Mesenchymal stem cell (in vitro differentiated cells and primary cell): ENCODE measurements at regions not wholly inside any gene's neighbourhood (a gene's known extent, or its start where the extent isn't known, plus 50 kb on each side); places are given as distances from the start of the nearest gene placed in this dataset.

ENCODE experiments used
- DNase-seq: peaks from one replicate; pipeline ENCODE4 v3.0.0-alpha.2; 2013
- H2AFZ ChIP-seq: one replicate; pipeline ENCODE4 v1.6.1; 2013; ENCODE audit warnings: low read depth, mild to moderate bottlenecking, control low read depth, inconsistent platforms, low read length, moderate library complexity
- H2AK5ac ChIP-seq: 2 replicates; pipeline ENCODE4 v1.6.1; 2013; ENCODE audit warnings: low read length, moderate library complexity, mild to moderate bottlenecking, inconsistent platforms; ENCODE audit not compliant: severe bottlenecking
- H2BK120ac ChIP-seq: one replicate; pipeline ENCODE4 v1.6.1; 2013; ENCODE audit warnings: low read depth, mild to moderate bottlenecking, inconsistent platforms, low read length, moderate library complexity
- H2BK12ac ChIP-seq, 2 experiments: one replicate each; pipeline ENCODE4 v1.6.1; 2013; ENCODE audit warnings: inconsistent platforms in 2 of 2, low read length in 2 of 2, mild to moderate bottlenecking in 2 of 2, moderate library complexity in 2 of 2, control low read depth in 1 of 2
- H2BK15ac ChIP-seq: one replicate; pipeline ENCODE4 v1.6.1; 2013; ENCODE audit warnings: mild to moderate bottlenecking, low read depth, inconsistent platforms; ENCODE audit not compliant: poor library complexity, severe bottlenecking
- H2BK5ac ChIP-seq: 2 replicates; pipeline ENCODE4 v1.6.1; 2013; ENCODE audit warnings: low read depth, mild to moderate bottlenecking, low read length, control low read depth, inconsistent platforms; ENCODE audit not compliant: poor library complexity, severe bottlenecking
- H3K14ac ChIP-seq, 2 experiments: one replicate each; pipeline ENCODE4 v1.6.1; 2013; ENCODE audit warnings: inconsistent platforms in 2 of 2, low read length in 2 of 2, control low read depth in 1 of 2, mild to moderate bottlenecking in 1 of 2, moderate library complexity in 1 of 2
- H3K18ac ChIP-seq, 2 experiments: one replicate each; pipeline ENCODE4 v1.6.1; 2013; ENCODE audit warnings: inconsistent platforms in 2 of 2, low read length in 2 of 2, control low read depth in 1 of 2, low read depth in 1 of 2, mild to moderate bottlenecking in 1 of 2
- H3K23ac ChIP-seq, 2 experiments: one replicate each; pipeline ENCODE4 v1.6.1; 2013; ENCODE audit warnings: inconsistent platforms in 2 of 2, low read length in 2 of 2, mild to moderate bottlenecking in 2 of 2, moderate library complexity in 2 of 2, control low read depth in 1 of 2
- H3K27ac ChIP-seq: 2 replicates; pipeline ENCODE4 v1.5.1; 2013; ENCODE audit warnings: mild to moderate bottlenecking, moderate library complexity, low read length, control low read depth, inconsistent platforms; ENCODE audit not compliant: poor library complexity, severe bottlenecking
- H3K27me3 ChIP-seq, 2 experiments: 2 replicates each; pipeline versions ENCODE4 v1.6.1 to v1.7.0; 2013; ENCODE audit warnings: low read length in 2 of 2, mild to moderate bottlenecking in 2 of 2, moderate library complexity in 2 of 2, control low read depth in 1 of 2, inconsistent platforms in 1 of 2; ENCODE audit not compliant: control insufficient read depth in 1 of 2, insufficient read depth in 1 of 2
- H3K36me3 ChIP-seq, 2 experiments: 2 replicates each; pipeline versions ENCODE4 v1.6.1 to v1.7.0; 2013; ENCODE audit warnings: low read length in 2 of 2, control low read depth in 1 of 2, inconsistent platforms in 1 of 2, low read depth in 1 of 2, mild to moderate bottlenecking in 1 of 2; ENCODE audit not compliant: insufficient read depth in 2 of 2, control insufficient read depth in 1 of 2
- H3K4ac ChIP-seq, 2 experiments: one replicate each; pipeline ENCODE4 v1.6.1; 2013; ENCODE audit warnings: inconsistent platforms in 2 of 2, low read length in 2 of 2, mild to moderate bottlenecking in 2 of 2, moderate library complexity in 2 of 2, control low read depth in 1 of 2, low read depth in 1 of 2
- H3K4me1 ChIP-seq: 2 replicates; pipeline ENCODE4 v1.6.1; 2013; ENCODE audit warnings: low read depth, low read length, control low read depth; ENCODE audit not compliant: control insufficient read depth, insufficient read depth
- H3K4me2 ChIP-seq: 2 replicates; pipeline ENCODE4 v1.6.1; 2013; ENCODE audit warnings: low read length, mild to moderate bottlenecking, inconsistent platforms; ENCODE audit not compliant: poor library complexity, severe bottlenecking
- H3K4me3 ChIP-seq, 2 experiments: 2 replicates each; pipeline versions ENCODE4 v1.5.1 to v1.7.0; 2013; ENCODE audit warnings: low read length in 2 of 2, mild to moderate bottlenecking in 2 of 2, control low read depth in 1 of 2, low read depth in 1 of 2; ENCODE audit not compliant: insufficient read depth in 1 of 2
- H3K79me1 ChIP-seq: replicated peaks from 2 replicates; pipeline ENCODE4 v1.6.1; 2013; ENCODE audit warnings: mild to moderate bottlenecking, control low read depth, low read length, inconsistent platforms; ENCODE audit not compliant: poor library complexity, severe bottlenecking
- H3K9ac ChIP-seq: 2 replicates; pipeline ENCODE4 v1.7.0; 2013; ENCODE audit warnings: mild to moderate bottlenecking, low read length, moderate library complexity
- H3K9me3 ChIP-seq: 2 replicates; pipeline ENCODE4 v1.7.0; 2013; ENCODE audit warnings: mild to moderate bottlenecking, low read length; ENCODE audit not compliant: control insufficient read depth
- H4K8ac ChIP-seq: one replicate; pipeline ENCODE4 v1.6.1; 2013; ENCODE audit warnings: inconsistent platforms, mild to moderate bottlenecking, low read length, moderate library complexity
- H4K91ac ChIP-seq: one replicate; pipeline ENCODE4 v1.6.1; 2013; ENCODE audit warnings: mild to moderate bottlenecking, low read length, inconsistent platforms
- WGBS: methylation state at CpG from one replicate; pipeline ENCODE4 v1.1.7; 2013; ENCODE audit warnings: mixed read lengths; 5-methylcytosine and 5-hydroxymethylcytosine counted together

DNA sequence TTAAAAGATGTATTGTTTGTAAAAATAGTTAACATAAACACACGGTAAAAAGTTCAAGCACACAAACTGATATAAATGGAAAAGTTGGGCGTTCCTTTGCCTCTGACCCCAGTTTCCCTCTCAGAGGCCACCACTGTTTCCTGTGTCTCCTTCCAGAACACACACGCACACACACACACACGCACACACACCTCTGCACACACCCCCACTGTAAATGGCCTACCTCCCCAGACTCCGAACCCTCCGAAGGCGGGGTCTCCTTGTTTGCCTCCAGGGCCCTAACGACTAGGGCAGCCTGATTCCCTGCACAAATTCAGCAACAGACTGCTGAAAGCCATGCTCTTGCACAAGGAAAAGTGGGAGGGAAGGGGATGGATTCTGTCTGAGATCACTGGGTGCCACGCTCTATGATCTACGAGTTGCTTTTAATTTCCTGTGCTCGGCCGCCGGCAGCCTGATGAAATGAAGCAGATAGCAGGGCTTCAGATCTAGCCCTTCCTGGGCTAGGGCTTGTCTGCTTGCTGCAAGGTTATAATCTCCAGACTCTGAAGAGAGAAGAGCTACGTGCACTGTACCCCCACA is 184.0 kb upstream of the IL12B start:
- Histone ChIP-seq H4K8ac (no peak overlapping the region), H2AFZ (no peak overlapping the region), H3K23ac (no peak overlapping the region), H4K91ac (no peak overlapping the region), H3K4me2 (no peak overlapping the region), H3K4me1 (peaks cover 3% of the 10 kb centered on the region), H2AK5ac (no peak overlapping the region), H3K4me3 (no peak overlapping the region), H2BK12ac (no peak overlapping the region), H3K18ac (no peak overlapping the region), H3K9me3 (no peaks in the 10 kb centered on the region), H2BK15ac (peak overlapping the region; percentile 61), H3K9ac (no peak overlapping the region), H3K27ac (no peak overlapping the region), H2BK5ac (no peak overlapping the region), H3K14ac (no peak overlapping the region), H3K4ac (no peak overlapping the region), H3K27me3 (peaks cover 6 to 56% of the 10 kb centered on the region in 2 experiments), H3K79me1 (no peaks in the 10 kb centered on the region), H2BK120ac (no peak overlapping the region), H3K36me3 (no peaks in the 10 kb centered on the region)
- WGBS, result 81% methylated on average over 13 of the region's 14 CpGs
- peak; percentile 47 for DNase-seq

DNA sequence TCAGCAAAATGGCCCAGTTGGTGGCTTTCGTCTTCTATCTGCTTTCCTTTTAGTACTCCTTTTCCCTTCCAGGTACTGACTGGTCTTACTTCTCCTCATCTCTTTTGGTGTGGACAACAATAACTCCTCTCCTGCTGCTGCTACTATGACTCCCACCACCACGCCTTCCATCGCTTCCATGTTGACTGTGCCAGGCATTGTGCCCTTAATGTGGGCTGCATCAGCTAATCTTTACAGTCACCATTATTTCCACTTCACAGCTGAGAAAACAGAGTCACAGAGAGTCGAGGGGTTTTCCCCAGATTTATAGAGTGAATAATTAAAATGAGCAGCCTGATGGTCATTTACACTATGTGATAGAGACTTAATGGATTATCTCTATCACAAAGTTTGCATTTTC is 184.9 kb upstream of the IL12B start:
- Histone ChIP-seq H2BK15ac (no peak overlapping the region), H3K14ac (no peak overlapping the region), H3K4ac (no peak overlapping the region), H3K4me2 (no peak overlapping the region), H2BK12ac (no peak overlapping the region), H3K23ac (no peak overlapping the region), H3K18ac (no peak overlapping the region), H3K27me3 (peaks cover 6 to 57% of the 10 kb centered on the region in 2 experiments), H3K79me1 (no peaks in the 10 kb centered on the region), H3K27ac (no peak overlapping the region), H2AK5ac (no peak overlapping the region), H2AFZ (no peak overlapping the region), H3K9me3 (no peaks in the 10 kb centered on the region), H3K4me1 (peaks cover 2% of the 10 kb centered on the region), H3K36me3 (no peaks in the 10 kb centered on the region), H4K8ac (no peak overlapping the region), H2BK5ac (no peak overlapping the region), H2BK120ac (no peak overlapping the region), H3K4me3 (no peak overlapping the region), H3K9ac (no peak overlapping the region), H4K91ac (no peak overlapping the region)
- DNase-seq, result no peak
- WGBS, result 93% methylated on average over 3 of the region's 4 CpGs

- no peak overlapping the region for H2BK12ac ChIP-seq
- H3K14ac ChIP-seq, result no peak overlapping the region
- H4K8ac ChIP-seq, result no peak overlapping the region
- no peak overlapping the region for H3K4me3 ChIP-seq
- no peak overlapping the region for H3K9ac ChIP-seq
- WGBS, result 20% methylated on average over 9 of the region's 10 CpGs
- H2BK120ac ChIP-seq, result no peak overlapping the region
- H2AFZ ChIP-seq, result no peak overlapping the region
- no peaks in the 10 kb centered on the region for H3K36me3 ChIP-seq
- H3K4me1 ChIP-seq, result no peaks in the 10 kb centered on the region
- H3K27ac ChIP-seq, result no peak overlapping the region
- no peaks in the 10 kb centered on the region for H3K79me1 ChIP-seq
- no peak overlapping the region for H2AK5ac ChIP-seq
- H2BK5ac ChIP-seq, result no peak overlapping the region
- H2BK15ac ChIP-seq, result no peak overlapping the region
- H4K91ac ChIP-seq, result no peak overlapping the region
- H3K4ac ChIP-seq, result no peak overlapping the region
- peak; percentile 45 for DNase-seq
- peaks cover 6 to 57% of the 10 kb centered on the region in 2 experiments for H3K27me3 ChIP-seq
- no peak overlapping the region for H3K23ac ChIP-seq
- no peak overlapping the region for H3K4me2 ChIP-seq
- no peaks in the 10 kb centered on the region for H3K9me3 ChIP-seq
- H3K18ac ChIP-seq, result no peak overlapping the region
Observed at GRCh38 chr5:159515909-159516415, 185.7 kb upstream of the IL12B start.

GRCh38 chr5:159518371-159518770 is 188.1 kb upstream of the IL12B start:
- Histone ChIP-seq H3K18ac (no peak overlapping the region), H2AFZ (no peak overlapping the region), H3K9me3 (no peaks in the 10 kb centered on the region), H2BK120ac (no peak overlapping the region), H2BK5ac (no peak overlapping the region), H3K14ac (no peak overlapping the region), H3K27me3 (peaks cover 6 to 42% of the 10 kb centered on the region in 2 experiments), H3K36me3 (no peaks in the 10 kb centered on the region), H3K4ac (no peak overlapping the region), H3K4me3 (no peak overlapping the region), H2AK5ac (no peak overlapping the region), H3K4me2 (no peak overlapping the region), H3K4me1 (no peaks in the 10 kb centered on the region), H2BK15ac (no peak overlapping the region), H4K8ac (no peak overlapping the region), H3K27ac (no peak overlapping the region), H4K91ac (no peak overlapping the region), H3K79me1 (no peaks in the 10 kb centered on the region), H3K9ac (no peak overlapping the region), H2BK12ac (no peak overlapping the region), H3K23ac (no peak overlapping the region)
- no peak for DNase-seq
- 91% methylated on average over 3 of the region's 3 CpGs for WGBS
